NCI-H69 (cell line): ENCODE measurements at regions not wholly inside any gene's neighbourhood (a gene's known extent, or its start where the extent isn't known, plus 50 kb on each side); places are given as distances from the start of the nearest gene placed in this dataset.
A peak's percentile ranks its signal among the peaks of the same experiment; 100 is the strongest.

Experiments used
- DNase-seq: peaks from one replicate; lab custom pipeline; 2025; lab: John Stamatoyannopoulos, UW

GRCh38 chr1:116231752-116232151, 120.6 kb downstream of the MAB21L3 start:
- no peak for DNase-seq

- peak; percentile 90 for DNase-seq
Measured at GRCh38 chr1:116232989-116233514, 121.9 kb downstream of the MAB21L3 start.

GRCh38 chr1:116234429-116234828, 123.2 kb downstream of the MAB21L3 start:
- DNase-seq = peak; percentile 75

DNA sequence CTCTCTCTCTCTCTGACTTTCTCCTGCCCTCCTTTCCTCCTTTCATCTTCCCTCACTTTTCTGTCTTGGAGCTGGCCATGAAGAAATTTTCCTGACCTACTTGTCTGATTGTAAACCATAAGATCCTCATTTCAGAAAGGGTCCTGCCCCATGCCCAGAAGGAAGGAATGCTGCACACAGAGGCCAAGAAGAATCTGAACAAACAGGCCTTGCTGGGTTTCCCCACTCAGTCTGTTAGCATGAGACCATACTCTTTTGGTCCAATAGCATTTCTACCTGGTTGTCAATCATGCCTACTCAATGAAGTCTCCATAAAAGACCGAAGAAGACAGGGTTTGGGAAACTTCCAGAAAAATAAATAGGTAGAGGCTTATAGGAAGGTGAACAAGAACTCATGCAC, 128.7 kb downstream of the MAB21L3 start:
- no peak for DNase-seq

DNA sequence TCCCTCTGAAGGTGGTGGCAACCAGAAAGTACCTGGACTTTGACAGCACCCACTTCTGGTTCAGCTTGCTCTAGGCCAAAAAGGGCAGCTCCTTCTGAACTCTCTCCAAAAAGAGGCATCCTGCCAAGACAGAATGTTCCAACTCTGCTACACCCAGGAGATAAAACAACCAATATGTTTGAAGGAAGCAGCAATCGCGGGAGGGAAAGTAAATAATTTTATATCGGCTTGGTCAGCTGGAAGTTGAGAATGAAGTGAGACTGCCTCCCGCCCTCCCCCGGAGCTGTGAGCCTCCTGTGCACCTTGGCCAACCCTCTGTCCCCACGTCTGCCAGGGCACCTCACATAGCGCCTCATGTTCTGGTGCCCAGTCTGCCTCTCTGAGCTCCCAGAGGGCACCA, 130.3 kb upstream of the ATP1A1 start:
- DNase-seq = no peak

DNA sequence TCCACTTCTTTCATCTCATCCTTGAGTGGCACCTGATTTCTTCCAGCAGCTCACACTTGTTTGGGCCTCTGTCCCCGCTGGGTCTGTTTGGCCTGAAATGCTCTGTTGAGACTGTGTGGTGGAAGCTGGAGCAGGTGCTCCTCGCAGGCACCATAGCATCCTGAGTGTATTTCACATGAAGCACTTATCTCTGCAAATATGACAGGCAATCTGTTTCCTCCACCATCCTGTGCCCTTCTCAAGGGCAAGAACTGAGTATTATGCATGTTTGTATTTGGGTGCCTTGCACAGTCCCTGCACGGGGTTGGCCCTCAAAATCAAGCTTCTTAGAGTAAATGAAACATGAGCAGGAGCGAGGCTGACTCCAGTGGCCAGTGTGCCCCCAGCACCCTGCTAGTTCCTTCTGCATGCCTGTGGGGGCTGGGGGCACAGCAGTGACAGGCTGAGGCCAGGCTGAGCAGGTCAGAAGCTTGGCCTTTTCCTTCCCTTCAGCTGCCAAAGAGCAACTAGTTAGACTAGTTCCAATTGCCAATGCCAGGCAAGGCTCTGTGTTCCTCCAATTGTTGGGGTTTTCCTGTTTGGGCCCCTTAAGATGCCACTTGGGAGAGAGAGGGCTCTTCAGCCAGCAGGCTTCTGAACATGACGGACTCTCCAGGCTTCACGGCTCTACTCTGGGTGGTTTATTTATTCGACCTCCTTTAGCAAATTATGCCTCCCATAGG, 129.6 kb upstream of the ATP1A1 start:
- no peak for DNase-seq

- peak; percentile 4 for DNase-seq
Measured at GRCh38 chr1:116246174-116246573, 126.9 kb upstream of the ATP1A1 start.

DNA sequence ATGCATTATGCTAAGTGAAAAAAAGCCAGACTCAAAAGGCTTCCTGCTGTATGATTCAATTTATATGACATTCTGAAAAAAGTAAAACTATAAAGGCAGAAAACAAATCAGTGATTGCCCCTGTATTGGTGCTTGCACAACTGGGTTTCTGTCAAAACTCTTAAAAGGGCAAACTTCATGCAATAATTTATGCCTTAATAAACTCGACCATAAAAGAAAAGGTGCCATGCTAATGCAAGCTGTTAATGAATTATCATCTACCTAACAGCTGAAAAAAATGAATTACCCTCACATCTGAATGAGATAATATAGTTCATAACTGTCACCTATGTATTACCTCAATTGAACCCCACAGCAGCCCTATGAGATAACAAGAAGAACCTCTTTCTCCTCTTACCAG, 120.8 kb upstream of the ATP1A1 start:
- DNase-seq = no peak

DNA sequence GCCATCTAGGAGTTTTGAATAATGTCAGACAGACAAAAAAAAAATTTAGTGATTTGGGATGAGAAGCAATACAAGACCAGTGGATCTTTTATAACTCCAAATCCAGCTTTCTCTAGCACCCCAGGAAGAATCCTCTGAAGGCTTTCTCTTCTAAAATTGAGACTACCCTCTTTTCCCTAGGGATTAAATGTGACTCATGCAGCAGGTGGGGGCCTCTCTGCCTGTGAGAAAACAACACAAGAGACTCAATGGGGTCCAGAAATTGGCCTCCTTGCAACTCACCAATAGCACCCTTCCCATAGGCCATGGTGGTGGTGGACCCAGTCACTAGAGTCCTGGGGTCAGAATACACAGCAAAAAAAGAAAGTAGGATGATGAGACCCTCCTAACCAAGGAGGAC, 120.3 kb upstream of the ATP1A1 start:
- DNase-seq = peak; percentile 30

DNA sequence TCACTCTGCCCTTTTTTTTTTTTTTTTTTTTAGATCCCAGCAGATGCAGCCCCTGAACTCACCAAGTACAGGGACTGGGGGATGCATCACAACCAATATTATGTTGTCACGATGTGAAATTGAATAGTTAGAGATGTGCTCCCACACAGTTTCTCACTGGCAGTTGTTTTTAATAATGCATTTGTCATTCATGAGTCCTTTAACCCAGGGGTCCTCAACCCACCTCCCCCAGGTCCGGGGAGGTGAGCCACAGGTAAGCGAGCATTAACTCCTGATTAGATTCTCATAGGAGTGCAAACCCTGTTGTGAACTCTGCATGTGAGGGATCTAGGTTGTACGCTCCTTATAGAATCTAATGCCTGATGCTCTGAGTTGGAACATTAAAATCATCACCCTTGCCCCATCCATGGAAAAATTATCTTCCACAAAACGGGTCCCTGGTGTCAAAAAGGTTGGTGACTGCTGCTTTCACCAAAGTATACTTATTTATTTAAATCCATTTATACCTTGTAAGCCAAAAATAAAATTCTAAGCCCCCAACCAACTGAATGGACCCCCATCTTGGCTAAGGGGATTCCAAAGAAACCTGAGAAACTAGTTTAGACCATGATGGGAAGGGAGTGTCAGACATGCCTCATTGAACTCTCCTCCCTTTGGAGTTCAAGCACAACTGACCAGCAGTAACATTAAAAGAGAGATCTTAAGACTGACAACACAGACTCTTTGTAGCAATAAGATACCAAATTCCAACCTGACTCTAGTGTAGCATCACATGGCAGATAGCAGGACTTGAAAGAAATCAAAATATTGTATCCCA, 119.3 kb upstream of the ATP1A1 start:
- DNase-seq = no peak

GRCh38 chr1:116254776-116255175, 118.3 kb upstream of the ATP1A1 start:
- DNase-seq = no peak

DNA sequence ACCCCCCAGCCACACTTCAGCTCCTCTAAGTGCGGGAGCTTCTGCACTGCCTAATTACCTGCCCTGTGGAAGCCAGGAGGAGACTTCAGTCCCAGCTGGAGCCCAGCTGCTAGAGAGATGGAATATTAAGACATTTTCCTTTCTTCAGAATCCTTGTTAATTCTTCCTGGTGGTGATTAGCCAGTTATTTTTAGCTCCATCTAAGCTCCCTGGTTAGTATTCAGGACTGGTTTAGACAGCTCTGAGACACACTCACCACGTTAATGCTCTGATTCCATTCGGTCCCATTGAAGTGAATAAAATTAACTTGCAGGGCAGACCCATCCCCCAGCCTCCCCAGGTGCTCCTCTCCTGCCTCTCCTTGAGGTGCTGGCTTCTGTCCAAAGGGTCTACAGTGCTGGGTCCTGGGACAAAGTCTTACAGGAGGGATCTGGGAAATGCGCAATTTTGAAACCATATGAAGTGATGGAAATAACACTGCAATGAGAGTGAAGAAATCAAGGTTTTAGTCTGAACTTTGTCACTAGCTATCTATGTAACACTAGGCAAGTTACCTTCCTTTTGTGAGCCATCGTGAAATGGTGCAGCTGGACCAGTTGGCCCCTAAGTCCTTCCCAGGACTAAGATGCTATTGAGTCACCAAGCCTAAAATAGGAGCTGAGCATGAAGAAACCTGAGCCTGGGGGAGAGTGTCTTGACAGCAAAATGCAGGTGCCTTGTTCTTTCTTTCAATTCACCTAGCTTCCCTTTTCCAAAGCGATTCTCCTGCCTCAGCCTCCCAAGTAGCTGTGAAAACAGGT, 117.4 kb upstream of the ATP1A1 start:
- DNase-seq = peak; percentile 59

DNA sequence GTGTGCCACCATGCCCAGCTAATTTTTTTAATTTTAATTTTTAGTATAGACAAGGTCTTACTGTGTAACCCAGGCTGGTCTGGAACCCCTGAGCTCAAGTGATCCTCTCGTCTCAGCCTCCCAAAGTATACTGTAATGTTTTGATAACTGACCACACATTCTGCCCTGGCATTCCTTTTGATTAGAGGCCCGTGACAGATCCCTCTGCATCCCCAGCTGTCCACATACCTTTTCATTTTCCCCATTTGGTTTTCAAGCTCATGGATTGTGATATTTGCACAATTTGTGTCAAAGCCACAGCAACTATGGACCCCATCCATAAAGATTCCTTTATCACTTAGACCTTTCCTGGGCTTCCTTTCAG, 116.8 kb upstream of the ATP1A1 start:
- no peak for DNase-seq

GRCh38 chr1:116256875-116257274, 116.2 kb upstream of the ATP1A1 start:
- no peak for DNase-seq

DNA sequence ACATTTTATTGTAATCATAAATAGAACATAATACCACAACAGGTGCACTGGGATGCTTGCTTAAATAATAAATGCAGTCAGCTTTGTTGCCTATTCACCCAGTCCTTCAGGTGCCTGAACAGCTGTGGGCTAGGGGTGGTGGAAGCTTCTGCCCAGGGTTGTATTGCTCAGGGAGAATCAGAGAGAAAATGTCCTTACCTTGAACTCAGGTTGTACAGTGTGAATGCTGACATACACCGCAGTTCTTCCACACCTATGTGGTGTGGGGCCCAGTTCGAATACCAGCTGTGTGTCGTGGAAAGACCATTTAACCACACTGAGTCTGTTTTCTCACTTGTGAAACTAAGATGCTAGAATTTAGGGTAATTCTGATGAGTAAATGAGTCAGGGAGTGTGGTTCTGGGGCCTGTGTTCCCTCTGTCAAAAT, 115.7 kb upstream of the ATP1A1 start:
- peak; percentile 69 for DNase-seq

GRCh38 chr1:116257836-116258235, 115.2 kb upstream of the ATP1A1 start:
- DNase-seq = no peak

DNA sequence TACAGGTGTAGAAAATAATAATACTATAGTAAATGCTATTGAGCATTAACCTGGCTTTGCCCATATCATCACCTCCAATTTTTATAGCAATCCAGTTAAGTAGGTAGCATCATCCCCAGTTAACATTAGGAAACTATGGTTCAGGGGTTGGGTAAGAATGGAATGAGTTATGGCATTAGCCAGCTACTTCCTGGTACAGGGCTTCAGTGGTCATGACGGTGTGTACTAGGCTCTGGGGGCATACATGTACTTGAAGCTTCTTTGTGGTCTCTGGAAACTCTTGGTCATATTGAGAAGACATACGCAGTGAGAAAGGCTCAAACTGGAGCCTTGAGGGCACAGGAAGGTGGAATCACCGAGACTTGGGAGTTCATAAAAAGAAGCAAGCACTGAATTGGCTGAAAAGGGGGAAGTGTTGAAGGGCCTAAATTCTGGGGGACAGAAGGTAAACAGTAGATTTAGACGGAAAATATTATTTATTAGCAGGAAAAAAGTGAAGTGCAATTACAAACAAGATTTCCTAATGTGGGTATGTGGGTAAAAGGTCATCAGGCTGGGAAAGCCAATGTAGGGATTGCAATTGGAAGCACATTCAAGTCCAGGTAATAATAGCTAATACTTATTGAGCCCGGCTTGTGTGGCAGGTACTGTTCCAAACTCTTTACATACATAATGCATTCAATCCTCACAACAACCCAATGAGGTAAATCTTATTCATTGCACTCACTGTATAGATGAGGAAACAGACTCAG, 114.2 kb upstream of the ATP1A1 start:
- DNase-seq = no peak

DNA sequence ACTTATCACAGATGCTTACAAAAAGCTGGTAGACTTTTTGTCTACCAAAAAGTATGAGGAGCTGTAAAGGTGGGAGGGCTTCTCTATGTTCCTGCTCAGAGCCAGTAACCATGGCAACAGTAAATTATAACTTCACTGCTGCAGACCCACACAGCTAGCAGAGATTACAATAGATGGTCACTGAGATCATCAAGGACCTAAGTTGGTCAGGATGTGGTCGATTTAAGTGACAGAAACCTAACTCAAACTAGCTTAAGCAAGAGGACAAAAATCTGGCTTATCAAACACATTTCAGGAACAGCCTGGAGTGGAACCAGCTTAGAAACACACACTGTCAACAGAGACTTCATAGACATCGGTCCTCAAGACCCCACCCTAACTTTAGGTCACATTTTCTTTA, 113.4 kb upstream of the ATP1A1 start:
- DNase-seq = no peak

DNA sequence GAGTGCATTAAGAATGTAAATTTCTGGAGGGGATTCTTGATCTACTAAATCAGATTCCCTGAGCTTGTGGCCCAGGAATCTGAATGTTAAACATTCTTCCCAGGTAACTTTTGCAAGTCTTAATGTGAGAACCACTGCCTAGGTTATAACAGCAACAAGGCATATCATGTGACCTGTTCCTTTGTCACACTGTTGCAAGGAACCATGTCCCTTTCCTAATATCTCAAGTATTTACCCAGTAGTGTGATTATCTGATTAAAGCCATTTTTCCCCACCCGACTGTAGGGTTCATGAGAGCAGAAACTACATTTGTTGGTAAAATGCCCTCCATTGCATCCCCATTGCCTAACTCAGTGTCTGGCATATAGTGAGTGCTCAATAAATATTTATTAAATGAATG, 112.9 kb upstream of the ATP1A1 start:
- no peak for DNase-seq

- DNase-seq = no peak
Measured at GRCh38 chr1:116260621-116261020, 112.4 kb upstream of the ATP1A1 start.

GRCh38 chr1:116261227-116261626, 111.8 kb upstream of the ATP1A1 start:
- DNase-seq = no peak
